D721Med (cell line): ENCODE measurements at regions not wholly inside any gene's neighbourhood (a gene's known extent, or its start where the extent isn't known, plus 50 kb on each side); places are given as distances from the start of the nearest gene placed in this dataset.

ENCODE experiments used
- DNase-seq: peaks from one replicate; pipeline ENCODE4 v3.0.0; 2011; ENCODE audit warnings: low spot score; ENCODE audit not compliant: insufficient read length
- FAIRE-seq: peaks from 2 replicates; lab custom pipeline; 2011; peaks lifted over from hg19 to GRCh38; lab: Jason Lieb, UNC
- TF ChIP-seq, protein P1 (sequence below): IDR thresholded peaks from 2 replicates; pipeline ENCODE4 v1.5.1; 2012; ENCODE audit warnings: mild to moderate bottlenecking, control low read depth; ENCODE audit not compliant: insufficient read depth; ENCODE audit errors: missing control alignments

DNA sequence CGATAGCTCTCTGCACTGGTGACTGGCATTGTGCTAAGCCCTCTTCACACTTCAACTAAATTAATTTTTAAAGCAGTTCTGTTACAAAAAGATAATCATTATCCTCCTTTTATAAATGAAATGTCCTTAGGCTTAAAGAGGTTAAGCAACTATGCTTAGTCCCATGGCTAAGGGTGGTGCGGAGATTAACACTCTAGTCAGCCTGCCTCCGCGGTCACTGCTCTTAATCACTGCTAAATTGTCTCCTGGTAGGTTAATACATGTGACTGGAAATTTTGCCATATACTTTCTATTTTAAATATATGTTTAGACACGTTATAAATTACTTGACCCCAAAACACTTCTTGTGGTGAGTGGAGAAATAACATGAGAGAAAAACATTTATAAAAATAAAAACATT lies 473.7 kb downstream of the CENPC start:
- TF ChIP-seq, protein P1, sequence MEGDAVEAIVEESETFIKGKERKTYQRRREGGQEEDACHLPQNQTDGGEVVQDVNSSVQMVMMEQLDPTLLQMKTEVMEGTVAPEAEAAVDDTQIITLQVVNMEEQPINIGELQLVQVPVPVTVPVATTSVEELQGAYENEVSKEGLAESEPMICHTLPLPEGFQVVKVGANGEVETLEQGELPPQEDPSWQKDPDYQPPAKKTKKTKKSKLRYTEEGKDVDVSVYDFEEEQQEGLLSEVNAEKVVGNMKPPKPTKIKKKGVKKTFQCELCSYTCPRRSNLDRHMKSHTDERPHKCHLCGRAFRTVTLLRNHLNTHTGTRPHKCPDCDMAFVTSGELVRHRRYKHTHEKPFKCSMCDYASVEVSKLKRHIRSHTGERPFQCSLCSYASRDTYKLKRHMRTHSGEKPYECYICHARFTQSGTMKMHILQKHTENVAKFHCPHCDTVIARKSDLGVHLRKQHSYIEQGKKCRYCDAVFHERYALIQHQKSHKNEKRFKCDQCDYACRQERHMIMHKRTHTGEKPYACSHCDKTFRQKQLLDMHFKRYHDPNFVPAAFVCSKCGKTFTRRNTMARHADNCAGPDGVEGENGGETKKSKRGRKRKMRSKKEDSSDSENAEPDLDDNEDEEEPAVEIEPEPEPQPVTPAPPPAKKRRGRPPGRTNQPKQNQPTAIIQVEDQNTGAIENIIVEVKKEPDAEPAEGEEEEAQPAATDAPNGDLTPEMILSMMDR, result no peak
- DNase-seq (peak; percentile 24), FAIRE-seq (peak; percentile 21)

DNA sequence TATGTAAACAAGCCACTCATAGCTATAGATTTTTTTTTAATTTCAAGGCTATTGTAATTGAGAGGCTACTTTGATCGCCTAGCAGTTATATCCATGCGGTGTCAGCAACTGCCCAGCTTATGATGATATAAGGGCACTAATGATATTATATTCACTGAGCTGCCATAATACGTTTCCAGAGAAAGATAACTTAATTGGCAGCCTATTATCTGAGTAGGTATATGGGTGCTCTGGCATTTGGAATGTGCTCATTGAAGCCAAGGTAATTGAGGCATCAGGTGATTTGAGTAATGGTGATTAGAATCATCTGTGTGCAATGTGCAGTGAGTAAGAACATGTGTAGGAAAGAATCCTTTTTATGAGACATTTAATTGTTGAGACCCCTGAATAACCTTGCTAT lies 490.0 kb downstream of the CENPC start:
- no peak for FAIRE-seq
- TF ChIP-seq, protein P1, result no peak
- no peak for DNase-seq

DNA sequence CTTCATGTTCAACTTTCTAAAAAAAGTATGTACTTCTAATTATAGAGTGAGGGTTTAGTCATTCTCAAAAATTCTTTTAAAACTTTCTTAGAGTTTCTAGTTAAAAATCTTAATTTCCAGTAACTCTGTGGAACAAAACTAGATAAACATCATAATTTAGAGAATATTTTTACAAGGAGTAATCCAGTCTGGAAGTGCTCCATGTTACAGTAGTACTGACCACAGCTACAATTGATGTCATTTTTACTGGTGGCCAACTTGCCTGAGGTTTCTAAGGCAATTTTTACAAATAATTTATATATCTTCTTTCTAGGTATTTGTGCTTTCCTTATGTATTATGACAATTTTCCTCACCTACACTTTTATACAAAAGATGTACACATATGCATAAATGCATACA lies 490.4 kb downstream of the CENPC start:
- TF ChIP-seq, protein P1, result no peak
- no peak for FAIRE-seq
- DNase-seq, result no peak

DNA sequence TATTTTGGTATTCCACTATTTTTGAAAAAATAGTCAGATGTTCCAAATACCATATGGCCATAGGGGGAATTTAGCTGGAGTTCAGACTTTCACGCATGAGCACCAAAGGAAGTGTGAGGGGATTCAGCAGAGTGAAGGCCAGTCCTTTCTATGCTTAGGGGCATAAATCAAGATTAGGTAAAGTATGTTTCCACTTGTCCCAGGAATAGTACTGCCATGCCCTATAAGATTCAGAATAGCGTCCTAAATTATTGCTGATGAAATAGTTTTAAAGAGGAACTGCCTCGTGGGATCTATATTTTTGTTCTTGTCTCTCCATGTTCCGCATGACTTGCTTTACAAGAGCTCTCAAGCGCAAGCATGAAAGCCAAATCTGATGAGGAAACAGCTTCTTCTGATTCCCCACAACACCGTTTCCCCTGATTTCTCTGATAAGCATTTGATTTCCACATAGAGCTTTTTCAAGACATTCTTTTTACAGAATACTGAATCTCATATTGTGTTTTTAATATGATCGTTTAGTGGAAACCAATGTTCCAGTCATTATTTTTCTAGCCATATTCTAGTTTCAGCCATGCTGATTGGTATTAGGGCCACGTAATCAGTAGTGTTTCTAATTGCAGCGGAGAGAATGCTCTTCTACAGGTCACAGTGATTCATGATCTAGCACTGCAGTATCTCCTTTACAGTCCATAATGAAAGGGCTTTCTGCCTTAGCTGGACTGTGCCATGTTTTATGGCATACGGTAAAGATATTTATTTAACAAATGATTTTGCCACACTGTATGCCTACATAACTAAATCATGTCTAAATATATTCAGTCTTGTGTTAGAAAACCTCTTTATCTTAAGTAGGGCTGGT lies 492.3 kb downstream of the CENPC start:
- TF ChIP-seq, protein P1, result no peak
- peak; percentile 51 for FAIRE-seq

DNA sequence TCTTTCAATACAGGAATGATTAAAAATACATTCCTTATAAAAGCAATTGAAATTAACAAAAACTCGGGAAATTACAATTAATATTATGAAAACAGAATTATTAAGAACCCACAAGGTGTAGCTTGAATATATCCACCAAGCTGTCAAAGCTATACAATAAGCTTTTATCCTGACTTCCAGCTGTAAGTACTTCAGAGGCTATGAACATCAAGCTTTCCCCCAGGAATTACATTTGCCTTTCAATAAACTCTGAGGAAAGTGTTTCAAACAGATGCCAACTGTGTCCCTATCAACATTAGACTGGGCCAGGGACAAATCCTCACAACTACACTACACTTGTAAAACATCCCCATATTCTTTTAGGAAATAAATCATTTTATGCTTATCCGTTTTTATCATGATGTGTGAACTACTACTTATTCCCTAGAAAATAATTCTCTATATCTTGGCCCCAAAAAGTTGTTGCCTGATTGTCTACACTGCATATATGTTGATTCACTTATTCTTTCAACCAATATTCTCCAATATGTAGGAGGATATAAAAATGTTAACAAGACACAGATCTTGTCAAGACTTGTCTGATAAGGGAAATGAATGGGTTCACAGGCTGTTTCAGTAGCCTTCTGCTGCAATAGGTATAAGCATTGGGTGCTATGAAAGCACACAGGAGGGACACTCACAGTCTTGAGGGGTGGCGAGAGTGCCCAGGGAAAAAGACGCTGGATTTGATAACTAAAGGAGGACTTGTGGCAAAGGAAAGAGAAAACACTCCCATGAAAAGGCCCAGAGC lies 494.1 kb downstream of the CENPC start:
- TF ChIP-seq, protein P1, result no peak
- FAIRE-seq, result no peak
- DNase-seq, result no peak

More for the DNA sequence above, 492.3 kb downstream of the CENPC start:
- no peak for DNase-seq

DNA sequence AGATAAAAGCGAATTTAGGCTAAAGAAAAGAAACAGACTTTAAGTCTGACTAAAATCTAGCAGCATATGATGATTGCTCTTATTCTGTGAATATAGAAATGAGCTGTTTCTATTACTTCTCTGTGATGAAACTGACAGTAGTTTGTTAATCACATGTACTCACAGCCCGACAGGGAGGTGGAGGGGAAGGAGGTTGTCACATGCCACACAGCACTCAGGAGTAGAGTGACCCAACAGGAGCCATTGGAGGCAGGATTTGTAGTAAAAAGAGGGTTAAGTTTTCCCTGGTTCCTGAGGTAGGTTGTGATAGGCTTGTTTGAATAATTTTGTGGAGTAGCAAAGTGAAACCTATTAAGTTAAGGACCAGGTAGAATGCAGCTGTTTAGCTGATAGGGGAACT lies 495.9 kb downstream of the CENPC start:
- DNase-seq, result no peak
- FAIRE-seq, result no peak
- TF ChIP-seq, protein P1, result no peak

DNA sequence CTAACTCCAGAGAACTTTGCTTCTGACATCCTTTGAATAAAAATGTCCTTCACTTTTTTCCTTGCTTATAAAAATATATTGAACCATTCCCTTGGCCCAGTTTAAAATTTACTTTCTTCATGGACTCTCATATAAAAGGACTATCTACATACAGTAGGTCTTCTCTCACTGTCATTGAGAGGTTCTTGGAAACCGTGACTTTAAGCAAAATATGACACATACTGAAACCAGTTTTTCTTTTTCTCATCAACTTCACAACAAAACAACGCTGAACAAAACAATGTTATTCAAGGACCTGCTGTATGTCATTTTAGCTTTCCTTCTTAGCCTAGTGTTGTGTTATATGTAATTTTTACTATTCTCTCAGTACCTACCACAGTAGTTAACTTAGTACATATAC lies 496.8 kb downstream of the CENPC start:
- DNase-seq, result no peak
- TF ChIP-seq, protein P1, result no peak
- FAIRE-seq, result no peak
